WTC11 (cell line): ENCODE measurements at regions not wholly inside any gene's neighbourhood (a gene's known extent, or its start where the extent isn't known, plus 50 kb on each side); places are given as distances from the start of the nearest gene placed in this dataset.
"Not testable (repeated sequence)": the region's sequence is repeated elsewhere in the genome, so short reads cannot be mapped to it uniquely, and the experiment has no call there.

Source experiments
- ATAC-seq: fragments of 200-7000 bp; cut with Tn5 transposase; 2 replicates; pipeline ENCODE4 v1.10.0; 2021; ENCODE audit warnings: mild to moderate bottlenecking, moderate library complexity
- CTCF ChIA-PET: fragments of 300-600 bp; sonication (Branson Sonifier 250); formaldehyde crosslinking; loops from one replicate; lab custom pipeline; 2021; ENCODE audit warnings: antibody characterized with exemption; lab: Charles Lee
- POLR2A ChIA-PET: fragments of 350-600 bp; sonication (Branson Sonifier 250); formaldehyde crosslinking; loops from one replicate; lab custom pipeline; 2021; ENCODE audit warnings: antibody characterized with exemption; lab: Charles Lee
- DNase-seq: peaks from one replicate; pipeline ENCODE4 v3.0.0; 2021; ENCODE audit warnings: low spot score
- H3K27ac Mint-ChIP-seq: 2 replicates; pipeline ENCODE4 v1.8.0; 2021; ENCODE audit warnings: mixed read lengths
- H3K27me3 Mint-ChIP-seq: 2 replicates; pipeline ENCODE4 v1.8.0; 2021; ENCODE audit warnings: low read depth, mild to moderate bottlenecking, moderate library complexity, mixed read lengths
- H3K36me3 Mint-ChIP-seq: 2 replicates; pipeline ENCODE4 v1.8.0; 2021; ENCODE audit warnings: mixed read lengths
- H3K4me1 Mint-ChIP-seq: 2 replicates; pipeline ENCODE4 v1.8.0; 2022; ENCODE audit warnings: mixed read lengths
- H3K4me3 Mint-ChIP-seq: 2 replicates; pipeline ENCODE4 v1.8.0; 2021; ENCODE audit warnings: mild to moderate bottlenecking, moderate library complexity, mixed read lengths
- H3K9me3 Mint-ChIP-seq: 2 replicates; pipeline ENCODE4 v1.8.0; 2021; ENCODE audit warnings: mixed read lengths

DNA sequence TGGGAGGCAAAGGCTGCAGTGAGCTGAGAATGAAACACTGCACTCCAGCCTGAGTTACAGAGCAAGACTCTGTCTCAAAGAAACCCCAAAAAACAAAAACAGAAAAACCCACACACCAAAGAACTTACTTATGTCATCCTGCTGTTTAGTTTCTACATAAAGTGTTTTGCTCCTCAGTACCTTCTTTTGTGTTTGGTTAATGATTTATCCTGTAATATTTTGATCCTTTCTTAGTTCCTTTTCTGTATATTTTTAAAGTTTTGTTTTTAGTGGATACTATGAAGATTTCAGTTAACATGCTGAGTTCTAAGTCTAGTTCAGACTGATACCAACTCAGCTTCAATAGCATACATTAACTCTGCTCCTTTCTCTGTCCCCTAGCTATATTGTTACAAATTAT lies 149.8 kb upstream of the PTPN20 start:
- H3K36me3 Mint-ChIP-seq, ATAC-seq, CTCF ChIA-PET, H3K4me1 Mint-ChIP-seq, POLR2A ChIA-PET, H3K4me3 Mint-ChIP-seq, DNase-seq, H3K27me3 Mint-ChIP-seq, H3K27ac Mint-ChIP-seq, H3K9me3 Mint-ChIP-seq: not testable (repeated sequence)

DNA sequence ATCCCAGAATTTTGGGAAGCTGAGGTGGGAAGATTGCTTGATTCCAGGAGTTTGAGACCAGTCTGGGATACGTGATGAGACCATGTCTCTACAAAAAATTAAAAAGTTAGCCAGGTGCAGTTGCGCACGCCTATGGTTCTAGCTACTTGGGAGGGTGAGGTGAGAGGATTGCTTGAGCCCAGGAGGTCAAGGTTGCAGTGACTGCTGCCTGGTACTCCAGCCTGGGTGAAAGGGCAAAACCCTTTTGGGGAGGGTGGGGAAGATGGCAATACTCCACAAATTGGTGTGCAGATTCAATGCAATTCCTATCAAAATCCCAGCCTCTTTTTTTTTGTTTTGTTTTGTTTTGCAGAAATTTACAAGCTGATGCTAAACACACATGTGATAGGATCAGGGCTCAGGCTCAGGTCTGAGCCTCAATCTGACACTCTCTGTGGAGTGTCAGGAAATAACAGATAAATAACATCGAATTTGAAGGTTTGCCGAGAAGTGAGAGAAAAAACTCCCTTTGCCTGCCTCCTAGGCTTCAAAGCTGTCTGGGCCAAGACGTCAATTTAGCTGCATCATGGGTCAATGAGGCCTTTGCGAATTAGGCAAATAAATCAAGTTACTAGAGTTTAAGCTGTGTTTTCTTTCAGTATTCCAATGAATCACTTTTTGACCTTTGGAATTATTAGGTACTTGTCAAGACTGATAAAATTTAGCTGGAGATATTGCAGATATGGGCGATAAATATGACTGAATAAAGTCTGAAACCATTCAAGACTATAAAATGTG lies 142.5 kb upstream of the PTPN20 start:
- DNase-seq, CTCF ChIA-PET, H3K4me3 Mint-ChIP-seq, POLR2A ChIA-PET, H3K4me1 Mint-ChIP-seq, H3K36me3 Mint-ChIP-seq, ATAC-seq, H3K9me3 Mint-ChIP-seq, H3K27me3 Mint-ChIP-seq, H3K27ac Mint-ChIP-seq: not testable (repeated sequence)

GRCh38 chr10:46773178-46773896 lies 137.9 kb upstream of the PTPN20 start:
- DNase-seq, H3K9me3 Mint-ChIP-seq, H3K36me3 Mint-ChIP-seq, H3K27ac Mint-ChIP-seq, H3K4me1 Mint-ChIP-seq, CTCF ChIA-PET, H3K27me3 Mint-ChIP-seq, H3K4me3 Mint-ChIP-seq, POLR2A ChIA-PET: not testable (repeated sequence)
- peak; percentile 81 for ATAC-seq

DNA sequence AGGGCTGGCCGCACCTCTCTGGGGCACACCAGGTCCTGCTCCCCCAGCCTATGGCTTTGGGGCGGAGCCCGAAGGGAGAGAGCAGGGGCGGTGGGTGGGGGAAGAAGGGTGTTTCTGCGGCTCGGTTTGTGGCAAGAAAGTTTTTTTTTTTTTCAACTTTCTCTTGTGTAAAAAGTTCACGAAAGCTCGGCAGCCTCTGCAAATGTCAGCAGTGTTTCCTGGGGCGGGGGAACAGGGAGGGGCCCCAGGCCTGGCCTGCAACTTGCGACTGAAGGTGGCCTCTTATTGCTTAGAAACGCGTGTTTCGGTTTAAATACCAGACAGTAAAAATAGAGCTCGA lies 137.4 kb upstream of the PTPN20 start:
- H3K4me1 Mint-ChIP-seq, POLR2A ChIA-PET, H3K27ac Mint-ChIP-seq, DNase-seq, H3K27me3 Mint-ChIP-seq, CTCF ChIA-PET, H3K36me3 Mint-ChIP-seq, H3K4me3 Mint-ChIP-seq, H3K9me3 Mint-ChIP-seq: not testable (repeated sequence)
- ATAC-seq = peak; percentile 21

GRCh38 chr10:46774366-46774765 lies 136.9 kb upstream of the PTPN20 start:
- POLR2A ChIA-PET, H3K4me3 Mint-ChIP-seq, H3K4me1 Mint-ChIP-seq, DNase-seq, H3K36me3 Mint-ChIP-seq, H3K27ac Mint-ChIP-seq, H3K27me3 Mint-ChIP-seq, CTCF ChIA-PET, H3K9me3 Mint-ChIP-seq, ATAC-seq: not testable (repeated sequence)

DNA sequence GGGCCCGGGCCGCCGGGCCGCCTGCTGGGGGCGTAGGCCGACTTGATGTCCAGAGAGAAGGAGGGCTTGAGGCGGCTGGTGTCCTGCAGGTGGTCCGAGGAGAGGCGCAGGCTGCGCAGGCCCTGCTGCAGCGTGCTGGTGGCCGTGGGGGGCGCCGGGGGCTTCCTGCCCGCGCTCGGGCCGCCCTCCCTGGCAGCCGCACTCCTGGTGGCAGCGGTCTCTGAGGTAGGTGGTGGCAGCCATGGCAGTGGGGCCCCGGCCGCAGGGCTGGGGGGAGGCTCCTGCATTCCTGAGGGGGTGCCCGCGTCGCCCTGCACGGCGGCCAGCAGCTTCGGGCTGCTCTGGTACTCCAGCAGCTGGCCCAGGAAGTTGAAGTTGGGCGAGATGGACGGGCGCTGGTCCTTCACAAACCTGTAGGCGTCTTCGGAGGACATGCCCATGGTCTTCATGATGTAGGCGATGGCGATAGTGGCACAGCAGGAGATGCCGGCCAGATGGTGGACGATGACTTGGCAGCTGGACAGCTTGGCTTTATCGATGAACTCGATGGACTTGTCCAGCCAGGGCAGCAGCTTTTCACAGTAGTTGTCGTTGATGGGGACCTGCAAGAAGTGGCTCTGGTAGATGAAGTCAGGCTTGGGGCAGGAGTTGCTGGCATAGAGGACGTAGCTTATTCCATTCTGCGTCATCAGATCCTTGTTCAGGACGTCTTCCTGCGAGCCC lies 136.1 kb upstream of the PTPN20 start:
- ATAC-seq, DNase-seq, H3K9me3 Mint-ChIP-seq, H3K36me3 Mint-ChIP-seq, POLR2A ChIA-PET, H3K4me3 Mint-ChIP-seq, H3K27me3 Mint-ChIP-seq, H3K27ac Mint-ChIP-seq, H3K4me1 Mint-ChIP-seq, CTCF ChIA-PET: not testable (repeated sequence)

GRCh38 chr10:46775668-46776059 lies 135.6 kb upstream of the PTPN20 start:
- H3K36me3 Mint-ChIP-seq, H3K27me3 Mint-ChIP-seq, H3K9me3 Mint-ChIP-seq, H3K27ac Mint-ChIP-seq, ATAC-seq, H3K4me1 Mint-ChIP-seq, CTCF ChIA-PET, H3K4me3 Mint-ChIP-seq, DNase-seq, POLR2A ChIA-PET: not testable (repeated sequence)

DNA sequence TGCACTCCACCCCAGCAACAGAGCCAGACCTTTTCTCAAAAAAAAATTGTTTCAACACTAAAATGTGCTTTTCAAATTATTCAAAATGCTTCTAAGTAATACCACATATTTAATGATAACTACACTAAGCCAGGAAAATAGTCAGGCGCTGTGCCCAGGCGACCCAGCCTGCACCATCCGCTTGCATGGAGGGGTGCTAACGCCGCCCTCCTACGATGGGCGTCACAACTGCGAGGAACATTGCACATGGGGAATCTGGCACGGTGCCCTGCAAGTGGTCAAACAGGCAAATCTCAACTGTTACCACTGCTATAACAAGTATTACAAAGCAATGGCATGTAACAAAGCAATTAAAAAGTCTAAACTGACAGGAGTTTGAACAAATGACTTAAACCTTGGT lies 131.7 kb upstream of the PTPN20 start:
- H3K9me3 Mint-ChIP-seq, H3K4me3 Mint-ChIP-seq, H3K4me1 Mint-ChIP-seq, H3K27ac Mint-ChIP-seq, H3K36me3 Mint-ChIP-seq, H3K27me3 Mint-ChIP-seq, DNase-seq, CTCF ChIA-PET, POLR2A ChIA-PET, ATAC-seq: not testable (repeated sequence)

GRCh38 chr10:46780164-46780563 lies 131.1 kb upstream of the PTPN20 start:
- CTCF ChIA-PET, H3K4me3 Mint-ChIP-seq, H3K27me3 Mint-ChIP-seq, POLR2A ChIA-PET, H3K4me1 Mint-ChIP-seq, DNase-seq, H3K36me3 Mint-ChIP-seq, H3K9me3 Mint-ChIP-seq, H3K27ac Mint-ChIP-seq, ATAC-seq: not testable (repeated sequence)

- H3K36me3 Mint-ChIP-seq, H3K9me3 Mint-ChIP-seq, H3K4me1 Mint-ChIP-seq, H3K4me3 Mint-ChIP-seq, H3K27me3 Mint-ChIP-seq, ATAC-seq, H3K27ac Mint-ChIP-seq, CTCF ChIA-PET, POLR2A ChIA-PET, DNase-seq: not testable (repeated sequence)
Measured at GRCh38 chr10:46781001-46781400, 130.2 kb upstream of the PTPN20 start.

DNA sequence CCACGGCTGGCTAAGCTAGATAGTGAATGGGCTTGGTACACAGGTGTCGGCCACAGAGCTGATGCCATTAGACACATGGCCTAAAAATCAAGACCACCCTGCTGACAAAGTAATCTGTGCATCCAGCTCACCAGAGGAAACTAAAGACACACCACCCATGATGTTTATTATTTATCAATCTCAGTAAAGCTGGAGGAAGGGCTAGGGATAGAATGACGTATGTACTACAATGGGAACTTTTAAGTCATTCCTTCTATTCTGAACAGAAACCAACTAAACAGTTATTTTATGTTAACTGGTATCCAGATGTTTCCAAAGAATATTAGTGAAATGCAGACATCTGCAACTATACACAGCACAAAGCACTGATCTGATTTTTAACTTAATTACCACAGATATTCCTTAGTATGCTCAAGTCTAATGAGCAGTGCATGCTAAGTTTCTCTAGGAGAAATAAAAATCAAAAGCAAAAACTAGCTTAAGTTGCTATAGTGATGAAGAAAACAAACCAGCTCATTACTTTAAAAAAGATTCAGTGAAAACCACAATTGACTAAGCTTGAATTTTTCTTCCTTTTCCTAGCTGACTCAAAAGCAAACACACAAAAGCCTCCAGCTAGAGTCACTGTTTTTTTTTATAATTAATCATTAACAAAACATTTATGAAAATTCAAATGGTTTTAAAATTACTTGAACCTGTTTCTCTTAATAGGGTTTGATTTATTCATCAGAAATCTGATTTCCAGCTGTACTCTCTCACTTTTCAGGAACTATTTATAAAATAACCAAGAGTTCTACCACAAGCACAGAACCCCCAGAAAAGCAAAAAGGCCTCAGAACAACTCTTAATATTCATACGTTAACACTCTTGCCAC lies 129.0 kb upstream of the PTPN20 start:
- H3K9me3 Mint-ChIP-seq, H3K4me1 Mint-ChIP-seq, H3K27me3 Mint-ChIP-seq, H3K27ac Mint-ChIP-seq, H3K36me3 Mint-ChIP-seq, DNase-seq, ATAC-seq, H3K4me3 Mint-ChIP-seq, CTCF ChIA-PET, POLR2A ChIA-PET: not testable (repeated sequence)

- ATAC-seq, H3K4me3 Mint-ChIP-seq, H3K27me3 Mint-ChIP-seq, H3K27ac Mint-ChIP-seq, H3K4me1 Mint-ChIP-seq, DNase-seq, POLR2A ChIA-PET, CTCF ChIA-PET, H3K36me3 Mint-ChIP-seq, H3K9me3 Mint-ChIP-seq: not testable (repeated sequence)
Measured at GRCh38 chr10:46784665-46785064, 126.6 kb upstream of the PTPN20 start.
